Common myeloid progenitor, CD34-positive (primary cell): ENCODE measurements at regions not wholly inside any gene's neighbourhood (a gene's known extent, or its start where the extent isn't known, plus 50 kb on each side); places are given as distances from the start of the nearest gene placed in this dataset.

ENCODE experiments used
- CTCF ChIA-PET: fragments of 350-600 bp; sonication (Branson Sonifier 250); formaldehyde crosslinking; loops from one replicate; lab custom pipeline; 2021; ENCODE audit warnings: antibody characterized with exemption; lab: Charles Lee
- POLR2A ChIA-PET: fragments of 350-600 bp; sonication (Branson Sonifier 250); formaldehyde crosslinking; loops from one replicate; lab custom pipeline; 2021; ENCODE audit warnings: antibody characterized with exemption; lab: Charles Lee
- DNase-seq, 3 donors: peaks; one replicate each; pipeline versions ENCODE4 v3.0.0 to v3.0.0-alpha.2; 2013
- H3K27ac ChIP-seq, 2 experiments: 1 replicate in 1 of 2; 2 replicates in 1 of 2; pipeline ENCODE4 v1.7.0; 2013; ENCODE audit warnings: inconsistent platforms in 2 of 2, low read length in 2 of 2, mild to moderate bottlenecking in 2 of 2, low read depth in 1 of 2, moderate library complexity in 1 of 2; ENCODE audit not compliant: severe bottlenecking in 2 of 2, insufficient read depth in 1 of 2, poor library complexity in 1 of 2
- H3K27me3 ChIP-seq, 5 experiments: replicated peaks in 2 of 5; 1 replicate in 3 of 5; 2 replicates in 2 of 5; pipeline versions ENCODE4 v1.6.1 to v1.7.0; 2013; ENCODE audit warnings: low read length in 4 of 5, mild to moderate bottlenecking in 2 of 5, moderate library complexity in 2 of 5, inconsistent platforms in 1 of 5; ENCODE audit not compliant: insufficient read depth in 5 of 5, control insufficient read depth in 4 of 5
- H3K36me3 ChIP-seq, 4 experiments: 1 replicate in 2 of 4; 2 replicates in 2 of 4; pipeline versions ENCODE4 v1.6.1 to v1.7.0; 2013; ENCODE audit warnings: low read length in 3 of 4, control low read depth in 1 of 4, mild to moderate bottlenecking in 1 of 4; ENCODE audit not compliant: control insufficient read depth in 4 of 4, insufficient read depth in 4 of 4
- H3K4me1 ChIP-seq, 4 experiments: 1 replicate in 3 of 4; 2 replicates in 1 of 4; pipeline versions ENCODE4 v1.6.1 to v1.7.1; 2013; ENCODE audit warnings: low read length in 3 of 4, mild to moderate bottlenecking in 3 of 4, control low read depth in 1 of 4, inconsistent platforms in 1 of 4, moderate library complexity in 1 of 4; ENCODE audit not compliant: control insufficient read depth in 4 of 4, insufficient read depth in 4 of 4; ENCODE audit errors: control extremely low read depth in 1 of 4
- H3K4me3 ChIP-seq, 7 experiments: 1 replicate in 4 of 7; 2 replicates in 3 of 7; pipeline versions ENCODE4 v1.5.1 to v1.7.0; 2013; ENCODE audit warnings: mild to moderate bottlenecking in 7 of 7, low read length in 6 of 7, moderate library complexity in 6 of 7, inconsistent platforms in 2 of 7, low read depth in 2 of 7, control low read depth in 1 of 7; ENCODE audit not compliant: insufficient read depth in 4 of 7, control insufficient read depth in 1 of 7; ENCODE audit errors: extremely low read depth in 1 of 7
- H3K9me3 ChIP-seq, 5 experiments: 1 replicate in 4 of 5; 2 replicates in 1 of 5; pipeline versions ENCODE4 v1.6.1 to v1.7.1; 2013; ENCODE audit warnings: low read length in 4 of 5, mild to moderate bottlenecking in 2 of 5, inconsistent platforms in 1 of 5, low read depth in 1 of 5, moderate library complexity in 1 of 5; ENCODE audit not compliant: control insufficient read depth in 4 of 5, insufficient read depth in 2 of 5; ENCODE audit errors: control extremely low read depth in 1 of 5
- WGBS: methylation state at CpG from one replicate; pipeline ENCODE4 v1.1.5; 2013; ENCODE audit not compliant: insufficient coverage; 5-methylcytosine and 5-hydroxymethylcytosine counted together

- no peak overlapping the region for H3K27ac ChIP-seq
- peaks cover 0 to 4% (median 0%) of the 10 kb centered on the region in 5 experiments for H3K27me3 ChIP-seq
- POLR2A ChIA-PET, result no interaction called here
- H3K4me3 ChIP-seq, result no peak overlapping the region
- CTCF ChIA-PET, result no interaction called here
- WGBS, result 96% methylated on average over 2 of the region's 3 CpGs
- no peaks in the 10 kb centered on the region for H3K9me3 ChIP-seq
- DNase-seq, result no peak
- no peaks in the 10 kb centered on the region for H3K36me3 ChIP-seq
- no peaks in the 10 kb centered on the region for H3K4me1 ChIP-seq
These were observed 237.0 kb downstream of the SOX9 start for GRCh38 chr17:72357764-72358365.

DNA sequence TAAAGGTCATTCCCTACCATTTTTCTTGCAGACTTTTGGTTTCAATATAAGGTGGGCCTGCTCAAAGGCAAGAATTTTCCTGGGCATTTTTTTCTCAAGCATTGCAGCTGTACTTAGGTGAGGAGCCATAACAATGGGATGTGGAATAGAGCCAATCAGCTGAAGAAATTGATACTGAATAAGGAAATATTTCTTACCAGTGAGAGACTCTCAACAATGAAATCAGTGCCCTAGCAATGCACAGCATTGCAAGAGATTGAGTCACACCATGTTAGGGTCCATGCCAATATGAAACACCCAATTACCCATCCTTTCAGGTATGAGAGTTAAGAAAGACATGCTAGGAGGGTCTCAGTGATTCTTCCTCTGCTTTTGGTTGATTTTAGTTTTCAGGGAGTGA, 237.6 kb downstream of the SOX9 start:
- CTCF ChIA-PET, result no interaction called here
- no peak overlapping the region for H3K27ac ChIP-seq

GRCh38 chr17:72359274-72359673, 238.5 kb downstream of the SOX9 start:
- Histone ChIP-seq H3K9me3 (no peaks in the 10 kb centered on the region), H3K4me1 (no peaks in the 10 kb centered on the region), H3K36me3 (no peaks in the 10 kb centered on the region), H3K4me3 (no peak overlapping the region), H3K27ac (no peak overlapping the region), H3K27me3 (no peaks in the 10 kb centered on the region)
- WGBS, result 70% methylated on average over 2 of the region's 2 CpGs
- no peak for DNase-seq
- ChIA-PET POLR2A (no interaction called here), CTCF (no interaction called here)

More for the DNA sequence above, 237.6 kb downstream of the SOX9 start:
- POLR2A ChIA-PET, result no interaction called here
- no peaks in the 10 kb centered on the region for H3K4me1 ChIP-seq
- H3K36me3 ChIP-seq, result no peaks in the 10 kb centered on the region
- H3K27me3 ChIP-seq, result peaks cover 0 to under 1% (median 0%) of the 10 kb centered on the region in 5 experiments
- H3K4me3 ChIP-seq, result no peak overlapping the region
- H3K9me3 ChIP-seq, result no peaks in the 10 kb centered on the region
- no peak for DNase-seq

GRCh38 chr17:72359811-72360210, 239.0 kb downstream of the SOX9 start:
- Histone ChIP-seq H3K27me3 (no peaks in the 10 kb centered on the region), H3K4me1 (no peaks in the 10 kb centered on the region), H3K9me3 (no peaks in the 10 kb centered on the region), H3K4me3 (no peak overlapping the region), H3K27ac (no peak overlapping the region), H3K36me3 (no peaks in the 10 kb centered on the region)
- 89% methylated on average over 5 of the region's 5 CpGs for WGBS
- CTCF ChIA-PET, result no interaction called here
- no peak for DNase-seq
- POLR2A ChIA-PET, result no interaction called here

DNA sequence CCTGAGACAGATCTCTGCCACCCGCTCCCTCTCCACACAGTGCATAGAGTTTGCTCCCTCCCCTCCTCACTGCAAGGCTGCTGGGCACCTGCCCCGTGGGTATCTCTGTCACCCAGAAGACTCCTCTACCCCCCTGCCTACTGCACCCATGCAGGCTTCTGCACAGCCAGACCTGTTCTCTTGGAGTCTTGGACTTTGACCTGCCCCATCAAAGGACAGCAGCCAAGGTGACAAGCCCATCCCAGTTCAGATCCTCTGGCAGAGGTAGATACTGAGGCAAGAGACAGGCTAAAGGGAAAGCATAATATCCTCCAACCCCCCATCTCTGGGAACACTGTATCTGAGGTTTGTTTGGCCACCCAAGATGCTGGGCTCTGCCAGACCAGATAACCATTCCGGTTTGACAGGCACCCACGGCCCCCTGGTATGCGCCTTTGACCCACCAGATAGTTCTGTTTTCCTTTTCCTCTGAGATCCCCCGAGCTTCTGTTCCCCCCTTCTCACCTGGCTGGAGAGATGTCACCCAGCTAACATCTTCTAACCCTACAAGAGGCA, 239.6 kb downstream of the SOX9 start:
- Histone ChIP-seq H3K36me3 (no peaks in the 10 kb centered on the region), H3K4me3 (no peak overlapping the region), H3K27me3 (no peaks in the 10 kb centered on the region), H3K4me1 (no peaks in the 10 kb centered on the region), H3K27ac (no peak overlapping the region), H3K9me3 (no peaks in the 10 kb centered on the region)
- WGBS, result 71% methylated on average over 5 of the region's 6 CpGs
- no peak for DNase-seq
- POLR2A ChIA-PET, result no interaction called here
- CTCF ChIA-PET, result interaction anchor here (0.6 kb wide), 1 partner anchor 1352 kb away, joined by 4 read pairs; no protein-coding TSS in a partner anchor

DNA sequence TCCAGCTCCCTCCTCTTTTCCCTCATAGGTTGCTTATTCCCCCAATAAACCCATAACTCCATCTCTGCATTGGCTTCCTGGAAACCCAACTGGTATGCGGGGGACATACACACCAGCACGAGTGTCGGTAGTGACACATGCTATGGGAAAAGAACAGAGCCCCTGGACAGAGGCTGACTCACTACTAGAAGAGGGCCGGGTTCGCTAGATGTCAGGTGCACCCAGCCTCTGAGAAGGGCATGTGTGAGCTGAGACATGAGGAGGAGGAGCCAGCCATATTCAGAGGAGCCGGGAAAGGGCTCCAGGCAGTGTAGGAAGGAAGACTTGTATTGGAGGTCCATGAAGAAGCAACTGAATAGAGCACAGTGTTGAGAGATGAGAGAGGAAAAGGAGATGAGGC, 241.1 kb downstream of the SOX9 start:
- Histone ChIP-seq H3K4me3 (no peak overlapping the region), H3K27me3 (no peaks in the 10 kb centered on the region), H3K4me1 (no peaks in the 10 kb centered on the region), H3K27ac (no peak overlapping the region), H3K9me3 (no peaks in the 10 kb centered on the region), H3K36me3 (no peaks in the 10 kb centered on the region)
- DNase-seq, result no peak
- WGBS, result 95% methylated on average over 6 of the region's 6 CpGs
- POLR2A ChIA-PET, result no interaction called here
- CTCF ChIA-PET, result no interaction called here

GRCh38 chr17:72362376-72363088, 241.7 kb downstream of the SOX9 start:
- POLR2A ChIA-PET, result no interaction called here
- no peaks in the 10 kb centered on the region for H3K27me3 ChIP-seq
- 88% methylated on average over 5 of the region's 9 CpGs for WGBS
- no peaks in the 10 kb centered on the region for H3K4me1 ChIP-seq
- H3K9me3 ChIP-seq, result no peaks in the 10 kb centered on the region
- H3K36me3 ChIP-seq, result no peaks in the 10 kb centered on the region
- CTCF ChIA-PET, result no interaction called here
- no peak for DNase-seq
- no peak overlapping the region for H3K4me3 ChIP-seq
- H3K27ac ChIP-seq, result no peak overlapping the region
